ENCODE measurements at regions not wholly inside any gene's neighbourhood (a gene's known extent, or its start where the extent isn't known, plus 50 kb on each side); places are given as distances from the start of the nearest gene placed in this dataset.

- no peak for DNase-seq
- Histone ChIP-seq H3K4me3 (ENCODE audit: low read depth in 2 of 2, low read length in 1 of 2) (no peak overlapping the region), H3F3A (replicated peaks; ENCODE audit: insufficient read depth) (no peaks in the 10 kb centered on the region), H3K9ac (no peak overlapping the region), H3K4me1 (ENCODE audit: control insufficient read depth in 1 of 2, insufficient read depth in 2 of 2, low read depth in 1 of 2, low read length in 1 of 2) (no peaks in the 10 kb centered on the region), H2AFZ (ENCODE audit: low read depth) (no peak overlapping the region), H4K20me1 (ENCODE audit: insufficient read depth) (no peaks in the 10 kb centered on the region), H3K4me2 (no peak overlapping the region), H3K9me2 (no peaks in the 10 kb centered on the region), H3K27me3 (ENCODE audit: insufficient read depth) (no peaks in the 10 kb centered on the region), H3K9me3 (no peaks in the 10 kb centered on the region), H3K79me2 (ENCODE audit: insufficient read depth) (no peaks in the 10 kb centered on the region), H3K36me3 (replicated peaks in 1 of 2; ENCODE audit: control insufficient read depth in 1 of 2, insufficient read depth in 2 of 2, low read length in 1 of 2) (no peaks in the 10 kb centered on the region), H3K27ac (ENCODE audit: low read depth in 2 of 2, low read length in 1 of 2) (no peak overlapping the region)
- CTCF ChIA-PET: no interaction called here
- POLR2A ChIA-PET: no interaction called here
- WGBS (ENCODE audit: low lambda C conversion rate): 42% methylated on average over 2 of the region's 2 CpGs
- no peak for TF ChIP-seq POLR2AphosphoS5 (IDR thresholded peaks at IDR 0.05; ENCODE audit: low read depth, low read length)
- no peak for TF ChIP-seq TCF12 (IDR thresholded peaks at IDR 0.05)
- TF ChIP-seq RXRA (IDR thresholded peaks at IDR 0.05; ENCODE audit: borderline replicate concordance, low read depth): no peak
- TF ChIP-seq JUND (IDR thresholded peaks at IDR 0.05): no peak
- no peak for TF ChIP-seq TAF1 (IDR thresholded peaks at IDR 0.05; ENCODE audit: borderline replicate concordance, low read depth, low read length)
These were observed 427.3 kb upstream of the ZNF717 start for GRCh38 chr3:76212679-76213078.

- Histone ChIP-seq H2AFZ (ENCODE audit: low read depth) (no peak overlapping the region), H3K4me3 (ENCODE audit: low read depth in 2 of 2, low read length in 1 of 2) (no peak overlapping the region), H3F3A (replicated peaks; ENCODE audit: insufficient read depth) (no peaks in the 10 kb centered on the region), H3K9me2 (no peaks in the 10 kb centered on the region), H3K79me2 (ENCODE audit: insufficient read depth) (no peaks in the 10 kb centered on the region), H3K36me3 (replicated peaks in 1 of 2; ENCODE audit: control insufficient read depth in 1 of 2, insufficient read depth in 2 of 2, low read length in 1 of 2) (no peaks in the 10 kb centered on the region), H3K4me1 (ENCODE audit: control insufficient read depth in 1 of 2, insufficient read depth in 2 of 2, low read depth in 1 of 2, low read length in 1 of 2) (no peaks in the 10 kb centered on the region), H4K20me1 (ENCODE audit: insufficient read depth) (no peaks in the 10 kb centered on the region), H3K27me3 (ENCODE audit: insufficient read depth) (no peaks in the 10 kb centered on the region), H3K9me3 (no peaks in the 10 kb centered on the region), H3K27ac (ENCODE audit: low read depth in 2 of 2, low read length in 1 of 2) (no peak overlapping the region), H3K9ac (no peak overlapping the region), H3K4me2 (no peak overlapping the region)
- no peak for TF ChIP-seq FOXM1 (IDR thresholded peaks at IDR 0.05; ENCODE audit: low read depth)
- no peak for TF ChIP-seq RAD21 (IDR thresholded peaks at IDR 0.05; ENCODE audit: low read length)
- TF ChIP-seq EP300 (IDR thresholded peaks at IDR 0.05; ENCODE audit: borderline replicate concordance in 1 of 2, low read depth in 1 of 2, low read length in 1 of 2): no peak
- no peak for TF ChIP-seq MEF2A (IDR thresholded peaks at IDR 0.05; ENCODE audit: borderline replicate concordance, low read depth)
- TF ChIP-seq JUND (IDR thresholded peaks at IDR 0.05): no peak
- POLR2A ChIA-PET: no interaction called here
- WGBS (ENCODE audit: low lambda C conversion rate): 22% methylated on average over 2 of the region's 2 CpGs
- CTCF ChIA-PET: no interaction called here
- DNase-seq: no peak
These were observed 436.9 kb upstream of the ZNF717 start for GRCh38 chr3:76222201-76222600.

- no peak overlapping the region for H3K4me3 ChIP-seq (ENCODE audit: low read depth in 2 of 2, low read length in 1 of 2)
- POLR2A ChIA-PET: no interaction called here
- TF ChIP-seq PBX3 (IDR thresholded peaks at IDR 0.05): no peak
- TF ChIP-seq FOSL2 (IDR thresholded peaks at IDR 0.05; ENCODE audit: borderline replicate concordance, low read depth): no peak
- no peak for TF ChIP-seq RCOR1 (IDR thresholded peaks at IDR 0.05; ENCODE audit: low read length)
- no peak for TF ChIP-seq FOXJ3 (CRISPR knock-in tag; IDR thresholded peaks at IDR 0.05)
- TF ChIP-seq MAX (IDR thresholded peaks at IDR 0.05; ENCODE audit: low read depth): no peak
- TF ChIP-seq TAF1 (IDR thresholded peaks at IDR 0.05; ENCODE audit: borderline replicate concordance, low read depth, low read length): no peak
- no peak overlapping the region for H3K4me2 ChIP-seq
- WGBS (ENCODE audit: low lambda C conversion rate): 40% methylated on average over 4 of the region's 4 CpGs
- CTCF ChIA-PET: no interaction called here
- no peaks in the 10 kb centered on the region for H3K27me3 ChIP-seq (ENCODE audit: insufficient read depth)
- H2AFZ ChIP-seq (ENCODE audit: low read depth): no peak overlapping the region
- no peaks in the 10 kb centered on the region for H4K20me1 ChIP-seq (ENCODE audit: insufficient read depth)
- H3K4me1 ChIP-seq (ENCODE audit: control insufficient read depth in 1 of 2, insufficient read depth in 2 of 2, low read depth in 1 of 2, low read length in 1 of 2): no peaks in the 10 kb centered on the region
- no peaks in the 10 kb centered on the region for H3K9me3 ChIP-seq
- no peaks in the 10 kb centered on the region for H3F3A ChIP-seq (replicated peaks; ENCODE audit: insufficient read depth)
- no peaks in the 10 kb centered on the region for H3K36me3 ChIP-seq (replicated peaks in 1 of 2; ENCODE audit: control insufficient read depth in 1 of 2, insufficient read depth in 2 of 2, low read length in 1 of 2)
- DNase-seq: no peak
- H3K9ac ChIP-seq: no peak overlapping the region
- H3K27ac ChIP-seq (ENCODE audit: low read depth in 2 of 2, low read length in 1 of 2): no peak overlapping the region
- no peaks in the 10 kb centered on the region for H3K79me2 ChIP-seq (ENCODE audit: insufficient read depth)
- no peaks in the 10 kb centered on the region for H3K9me2 ChIP-seq
These were observed 445.9 kb upstream of the ZNF717 start for GRCh38 chr3:76231258-76231657.
